ENCODE measurements at regions not wholly inside any gene's neighbourhood (a gene's known extent, or its start where the extent isn't known, plus 50 kb on each side); places are given as distances from the start of the nearest gene placed in this dataset.
A peak's percentile ranks its signal among the peaks of the same experiment; 100 is the strongest.

GRCh38 chr3:23035927-23036640, 167.0 kb upstream of the UBE2E2 start:
- no peaks in the 10 kb centered on the region for H3K36me3 ChIP-seq
- H3K27ac ChIP-seq, result no peak overlapping the region
- peaks cover 0 to 2% (median 0%) of the 10 kb centered on the region in 4 donors for H3K9me3 ChIP-seq
- no peaks in the 10 kb centered on the region for H3K27me3 ChIP-seq
- TF ChIP-seq POLR2A (IDR thresholded peaks at IDR 0.05) (no peak), EP300 (IDR thresholded peaks at IDR 0.05) (no peak), POLR2AphosphoS5 (IDR thresholded peaks at IDR 0.05) (no peak), CTCF (IDR thresholded peaks at IDR 0.05) (no peak)
- intact Hi-C loops (cut with DNase I), result no loop called here
- H3K4me1 ChIP-seq, result peaks cover 0 to 13% (median 0%) of the 10 kb centered on the region in 4 donors
- WGBS, 2 donors, result 16 to 57% methylated on average over 9 of the region's 9 CpGs
- H3K4me3 ChIP-seq, result no peak overlapping the region
- peak; percentile 48 for DNase-seq

- WGBS, 2 donors, result 31 to 56% methylated on average over 4 of the region's 4 CpGs
- TF ChIP-seq CTCF (IDR thresholded peaks at IDR 0.05), result no peak
- no peak for TF ChIP-seq EP300 (IDR thresholded peaks at IDR 0.05)
- TF ChIP-seq POLR2AphosphoS5 (IDR thresholded peaks at IDR 0.05), result no peak
- no peak for TF ChIP-seq POLR2A (IDR thresholded peaks at IDR 0.05)
- Histone ChIP-seq H3K4me1 (peaks cover 0 to 13% (median under 1%) of the 10 kb centered on the region in 4 donors), H3K4me3 (no peak overlapping the region), H3K27me3 (no peaks in the 10 kb centered on the region), H3K27ac (no peak overlapping the region), H3K9me3 (no peaks in the 10 kb centered on the region), H3K36me3 (no peaks in the 10 kb centered on the region)
- DNase-seq, result no peak
- intact Hi-C loops (cut with DNase I), result no loop called here
These were observed 166.4 kb upstream of the UBE2E2 start for GRCh38 chr3:23036728-23037127.

GRCh38 chr3:23038471-23038870, 164.7 kb upstream of the UBE2E2 start:
- no peaks in the 10 kb centered on the region for H3K27me3 ChIP-seq
- H3K27ac ChIP-seq, result no peak overlapping the region
- H3K36me3 ChIP-seq, result no peaks in the 10 kb centered on the region
- intact Hi-C loops (cut with DNase I), result no loop called here
- DNase-seq, result no peak
- no peaks in the 10 kb centered on the region for H3K9me3 ChIP-seq
- peaks cover 0 to 20% (median 2%) of the 10 kb centered on the region in 4 donors for H3K4me1 ChIP-seq
- 50 to 59% methylated on average over 2 of the region's 2 CpGs for WGBS, 2 donors
- H3K4me3 ChIP-seq, result no peak overlapping the region
- TF ChIP-seq CTCF (IDR thresholded peaks at IDR 0.05) (no peak), POLR2A (IDR thresholded peaks at IDR 0.05) (no peak), EP300 (IDR thresholded peaks at IDR 0.05) (no peak), POLR2AphosphoS5 (IDR thresholded peaks at IDR 0.05) (no peak)

GRCh38 chr3:23041918-23042696, 161.0 kb upstream of the UBE2E2 start:
- H3K36me3 ChIP-seq, result no peaks in the 10 kb centered on the region
- no peak for TF ChIP-seq POLR2AphosphoS5 (IDR thresholded peaks at IDR 0.05)
- DNase-seq, result no peak
- 78 to 84% methylated on average over 4 of the region's 4 CpGs for WGBS, 2 donors
- H3K4me3 ChIP-seq, result no peak overlapping the region
- H3K27me3 ChIP-seq, result no peaks in the 10 kb centered on the region
- intact Hi-C loops (cut with DNase I), result no loop called here
- H3K27ac ChIP-seq, result no peak overlapping the region
- peaks cover 0 to 12% (median 2%) of the 10 kb centered on the region in 4 donors for H3K4me1 ChIP-seq
- H3K9me3 ChIP-seq, result peaks cover 0 to 2% (median 0%) of the 10 kb centered on the region in 4 donors

- no peak overlapping the region for H3K4me3 ChIP-seq
- no peaks in the 10 kb centered on the region for H3K27me3 ChIP-seq
- intact Hi-C loops (cut with DNase I), result no loop called here
- peaks cover 0 to 8% (median 2%) of the 10 kb centered on the region in 4 donors for H3K4me1 ChIP-seq
- peak overlapping the region in 1 of 4 donors; percentile 24 for H3K27ac ChIP-seq
- TF ChIP-seq POLR2A (IDR thresholded peaks at IDR 0.05) (no peak), CTCF (IDR thresholded peaks at IDR 0.05) (no peak), POLR2AphosphoS5 (IDR thresholded peaks at IDR 0.05) (no peak), EP300 (IDR thresholded peaks at IDR 0.05) (no peak)
- no peak for DNase-seq
- no peaks in the 10 kb centered on the region for H3K36me3 ChIP-seq
- peaks cover 0 to 2% (median 0%) of the 10 kb centered on the region in 4 donors for H3K9me3 ChIP-seq
- 90 to 95% methylated on average over 1 of the region's 1 CpG for WGBS, 2 donors
These were observed 158.7 kb upstream of the UBE2E2 start for GRCh38 chr3:23044463-23044862.
